NCI-H1417 treated with DMSO at 0.1 percent for 48 hours (cell line): ENCODE measurements at regions not wholly inside any gene's neighbourhood (a gene's known extent, or its start where the extent isn't known, plus 50 kb on each side); places are given as distances from the start of the nearest gene placed in this dataset.
"Not testable (repeated sequence)": the region's sequence is repeated elsewhere in the genome, so short reads cannot be mapped to it uniquely, and the experiment has no call there.

Source experiments
- DNase-seq: peaks from one replicate; lab custom pipeline; 2025; lab: John Stamatoyannopoulos, UW

DNA sequence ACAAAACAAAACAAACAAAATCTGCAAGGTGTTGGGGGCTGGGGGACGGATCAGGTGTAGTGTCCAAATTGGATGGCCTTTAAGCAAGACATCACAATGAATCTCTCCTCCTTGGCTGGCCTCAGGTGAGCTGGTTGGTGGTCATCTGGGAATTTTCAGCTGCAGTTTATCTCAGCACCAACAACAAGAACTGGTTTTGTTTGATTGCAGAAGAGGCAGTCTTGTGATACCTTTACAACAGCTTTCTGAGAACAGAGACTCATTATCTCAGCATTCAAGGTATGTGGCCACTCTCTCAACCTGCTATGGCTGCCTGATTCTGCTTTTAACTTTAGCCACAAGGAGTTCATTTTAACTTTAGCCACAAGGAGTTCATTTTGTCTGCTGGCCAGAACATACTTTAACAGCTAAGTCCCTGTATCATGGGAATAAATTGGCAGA is 1543.4 kb downstream of the EFNA5 start:
- DNase-seq: no peak

DNA sequence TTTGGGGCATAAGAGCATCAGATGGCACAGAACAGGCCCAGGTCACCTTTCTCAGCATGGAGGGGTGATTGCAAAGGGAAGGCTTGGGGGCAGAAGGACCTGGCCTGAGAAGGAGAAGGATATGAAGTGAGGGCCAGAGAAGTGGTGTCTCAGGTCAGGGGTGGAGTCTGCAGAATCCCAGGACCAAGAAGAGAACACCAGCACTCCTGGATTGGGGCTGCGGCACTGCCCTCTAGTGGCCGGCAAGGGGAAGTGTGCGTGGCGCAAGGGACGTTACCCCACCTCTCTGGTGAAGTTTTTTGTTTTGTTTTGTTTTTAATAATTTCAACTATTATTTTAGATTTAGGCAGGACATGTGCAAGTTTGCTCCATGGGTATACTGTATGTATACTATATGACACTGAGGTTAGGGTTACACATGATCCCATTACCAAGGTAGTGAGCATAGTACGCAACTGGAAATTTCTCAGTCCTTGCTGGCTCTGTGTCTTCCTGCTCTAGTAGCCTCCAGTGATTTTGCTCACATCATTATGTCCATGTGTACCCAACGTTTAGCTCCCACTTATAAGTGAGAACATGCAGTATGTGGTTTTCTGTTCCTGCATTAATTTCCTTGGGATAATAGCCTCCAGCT is 1548.6 kb downstream of the EFNA5 start:
- DNase-seq: no peak

DNA sequence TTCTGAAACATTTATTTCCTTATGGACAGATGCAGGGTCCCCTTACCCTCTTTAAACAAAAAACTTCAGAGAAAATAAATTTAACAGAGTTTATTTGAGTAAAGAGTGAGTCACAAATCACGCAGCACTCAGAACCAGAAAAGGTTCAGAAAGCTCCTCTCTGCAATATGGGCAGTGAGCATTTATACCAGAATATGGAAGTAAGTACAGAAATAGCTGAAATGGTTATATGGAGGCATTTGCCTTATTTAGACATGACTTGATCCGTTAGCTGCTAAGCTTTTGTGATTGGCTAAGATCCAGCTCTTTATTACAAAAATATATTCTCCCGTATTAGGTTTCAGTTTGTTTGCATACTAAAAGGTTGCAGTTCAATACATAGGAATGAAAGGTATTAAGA is 1554.1 kb downstream of the EFNA5 start:
- DNase-seq: no peak

DNA sequence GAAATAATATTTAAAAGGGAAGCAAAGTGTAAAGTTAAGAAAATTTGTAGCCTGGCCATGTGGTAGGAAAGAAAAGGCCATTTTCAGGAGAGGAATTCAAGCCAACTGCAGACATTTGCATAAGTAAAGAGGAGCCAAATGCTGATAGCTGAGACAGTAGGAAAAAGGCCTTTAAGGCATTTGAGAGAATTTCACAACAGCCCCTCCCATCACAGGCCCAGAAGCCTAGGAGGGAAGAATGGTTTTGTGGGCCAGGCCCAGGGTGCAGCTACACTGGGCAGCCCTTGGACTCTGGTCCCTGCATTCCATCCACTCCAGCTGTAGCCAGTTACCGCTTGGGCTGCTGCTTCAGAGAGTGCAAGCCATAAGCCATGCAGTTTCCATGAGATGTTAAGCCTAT is 1556.8 kb downstream of the EFNA5 start:
- no peak for DNase-seq

DNA sequence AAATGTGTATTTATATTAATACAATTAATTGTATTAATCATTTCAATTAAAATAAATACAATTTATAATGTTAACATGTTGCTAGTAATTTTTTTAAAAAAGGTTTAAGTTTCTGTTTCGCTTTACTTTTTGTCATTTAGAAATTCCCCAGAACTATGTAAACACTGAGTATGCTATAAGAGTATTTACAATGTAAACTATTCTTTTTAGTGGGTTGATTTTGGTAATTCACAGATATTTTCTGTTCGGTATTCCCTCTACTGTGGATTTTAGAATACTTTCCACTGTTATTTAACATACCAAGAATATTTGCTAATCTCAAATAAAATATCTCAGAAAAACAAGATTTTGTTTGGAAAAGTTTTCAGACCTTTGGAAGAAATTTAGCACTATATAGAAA is 1564.4 kb downstream of the EFNA5 start:
- DNase-seq: no peak

DNA sequence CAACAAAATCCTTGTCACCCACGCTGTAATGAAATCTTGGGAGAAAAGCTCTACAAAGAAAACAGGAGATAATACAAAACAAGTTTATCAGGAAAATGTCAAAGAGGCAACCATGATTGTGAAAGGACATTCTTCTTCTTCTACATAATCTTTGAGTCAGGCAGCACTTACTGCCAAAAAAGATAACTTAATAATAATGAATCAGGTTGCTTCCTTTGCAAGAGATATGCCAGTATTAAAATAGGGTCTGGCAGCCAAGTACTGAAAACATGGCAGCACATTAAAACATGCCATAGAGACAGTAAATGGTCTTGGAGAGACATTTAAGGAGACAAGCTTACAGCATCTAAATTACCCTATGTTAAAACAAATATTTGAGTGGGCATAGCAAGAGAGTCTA is 1573.4 kb downstream of the EFNA5 start:
- DNase-seq: no peak

DNA sequence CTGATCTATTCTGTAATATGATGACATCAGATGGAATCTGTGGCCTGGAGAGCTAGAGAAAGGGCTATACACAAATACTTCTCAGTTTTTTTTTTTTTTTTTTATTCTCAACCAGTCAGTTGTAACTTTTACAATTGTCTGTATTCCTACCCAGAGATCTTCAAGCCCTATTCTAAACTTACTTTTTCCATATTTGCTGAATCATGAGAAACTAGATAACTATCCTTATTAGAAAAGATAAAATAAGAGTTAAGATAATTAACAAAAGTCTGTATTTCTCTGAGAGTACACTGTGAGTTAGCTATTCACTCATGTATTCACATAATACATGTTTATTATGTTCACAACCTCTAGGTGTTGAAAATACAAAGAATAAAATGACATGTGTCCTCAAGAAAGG is 1575.9 kb downstream of the EFNA5 start:
- DNase-seq: no peak

DNA sequence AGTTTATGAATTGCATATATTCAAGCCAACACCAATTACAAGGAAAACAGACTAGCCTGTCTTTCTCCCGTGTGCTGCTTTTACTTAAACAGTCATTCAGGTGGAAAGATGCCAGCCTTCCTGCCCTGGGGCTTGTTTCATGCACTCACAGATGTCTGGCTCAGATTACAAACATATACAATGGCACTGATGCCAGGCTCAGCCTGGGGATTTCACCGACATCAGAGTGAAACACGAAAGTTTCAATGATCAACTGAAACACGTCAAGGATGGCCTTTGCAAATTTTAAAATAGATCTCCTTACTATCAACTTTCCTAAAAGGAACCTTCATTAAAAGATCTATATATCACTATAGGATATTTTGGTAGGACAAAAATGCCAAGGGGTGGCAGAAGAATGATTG is 1576.5 kb downstream of the EFNA5 start:
- DNase-seq: peak; percentile 60

DNA sequence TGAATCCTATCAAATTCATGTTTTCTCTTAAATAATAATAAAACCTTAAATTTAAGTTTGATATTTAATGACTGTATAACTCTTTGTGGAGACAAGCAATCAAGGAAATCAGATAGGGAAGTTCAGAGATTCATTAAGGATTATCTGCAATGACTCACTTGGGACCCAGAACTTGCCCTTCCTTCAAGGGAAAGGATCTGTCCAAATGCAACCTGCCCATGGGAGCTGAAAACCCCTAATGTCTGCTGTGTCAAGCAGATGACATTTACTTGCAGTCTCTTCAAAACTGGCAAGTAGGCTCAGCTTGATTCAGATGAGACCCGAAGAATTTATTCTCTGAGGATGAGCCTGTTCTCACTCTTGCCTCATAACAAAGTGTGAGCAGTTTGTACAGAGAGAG is 1577.6 kb downstream of the EFNA5 start:
- DNase-seq: no peak

DNA sequence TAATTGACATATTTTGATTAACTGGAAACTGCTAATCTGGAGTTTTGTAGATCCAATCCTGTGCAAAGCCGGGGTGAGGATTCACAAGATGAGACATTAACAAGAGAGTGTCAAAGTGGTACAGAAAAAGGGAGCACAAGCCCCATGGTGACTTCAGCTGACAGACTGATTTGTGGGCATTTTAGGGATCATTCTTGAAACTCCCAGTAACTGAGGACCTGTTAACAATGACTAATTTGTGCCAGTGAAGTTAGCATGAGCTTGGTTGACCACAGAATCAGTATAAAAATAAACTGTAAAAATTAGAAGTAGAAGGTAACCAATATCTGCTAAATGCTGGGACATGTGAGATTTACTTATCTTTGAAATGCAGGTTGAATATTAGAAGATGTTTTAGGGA is 1578.3 kb downstream of the EFNA5 start:
- no peak for DNase-seq

DNA sequence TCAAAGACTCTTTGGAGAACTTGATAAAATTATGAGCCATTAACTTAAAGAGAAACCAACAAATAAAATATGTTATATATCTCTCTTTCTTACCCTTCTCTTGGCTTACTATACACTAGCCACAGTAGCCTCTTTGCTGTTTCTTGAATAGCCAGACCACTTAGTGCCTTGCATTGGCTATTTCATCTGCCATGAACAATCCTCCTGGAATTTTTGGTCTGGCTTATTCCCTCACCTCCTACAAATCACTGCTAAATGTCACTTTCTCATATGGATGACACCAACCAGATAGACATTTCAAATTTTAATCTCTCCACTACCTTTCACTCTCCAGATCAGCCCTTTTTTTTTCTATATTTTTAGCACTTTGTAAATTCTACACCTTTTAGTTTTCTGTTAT is 1581.7 kb downstream of the EFNA5 start:
- no peak for DNase-seq

DNA sequence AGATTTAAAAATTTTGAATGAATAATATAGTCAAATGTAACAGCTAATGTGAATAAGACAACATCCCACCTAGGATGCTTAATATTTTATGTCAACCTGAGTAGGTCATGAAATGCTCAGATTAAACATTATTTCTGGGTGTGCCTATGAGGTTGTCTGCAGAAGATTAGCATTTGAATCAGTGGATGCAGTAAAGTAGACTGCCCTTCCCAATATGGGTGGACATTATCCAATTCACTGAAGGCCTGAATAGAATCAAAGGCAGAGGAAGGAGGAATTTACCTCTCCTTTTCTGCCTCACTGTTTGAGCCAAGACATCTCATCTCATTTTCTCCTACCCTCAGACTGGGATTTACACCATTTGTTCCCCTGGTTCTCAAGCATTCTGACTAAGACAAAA is 1582.3 kb downstream of the EFNA5 start:
- no peak for DNase-seq

DNA sequence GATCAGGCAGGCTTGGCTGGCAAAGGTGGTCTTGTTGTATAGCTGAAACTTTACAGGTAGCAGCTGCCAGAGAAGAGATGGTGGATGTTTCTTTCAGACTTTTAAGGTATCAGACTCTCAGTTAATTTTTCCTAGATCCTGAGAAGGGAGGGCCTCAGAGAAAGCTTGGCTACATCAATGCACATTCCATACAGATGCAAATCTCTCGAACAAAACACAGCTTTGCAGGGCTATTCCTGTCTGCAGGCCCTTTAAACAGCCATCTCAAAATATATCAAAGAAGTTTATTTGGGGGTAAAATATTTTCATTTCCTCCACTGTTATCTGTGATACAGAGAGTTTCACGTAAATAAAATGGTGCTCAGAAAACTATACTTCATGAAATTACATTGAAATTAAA is 1584.4 kb downstream of the EFNA5 start:
- DNase-seq: no peak

DNA sequence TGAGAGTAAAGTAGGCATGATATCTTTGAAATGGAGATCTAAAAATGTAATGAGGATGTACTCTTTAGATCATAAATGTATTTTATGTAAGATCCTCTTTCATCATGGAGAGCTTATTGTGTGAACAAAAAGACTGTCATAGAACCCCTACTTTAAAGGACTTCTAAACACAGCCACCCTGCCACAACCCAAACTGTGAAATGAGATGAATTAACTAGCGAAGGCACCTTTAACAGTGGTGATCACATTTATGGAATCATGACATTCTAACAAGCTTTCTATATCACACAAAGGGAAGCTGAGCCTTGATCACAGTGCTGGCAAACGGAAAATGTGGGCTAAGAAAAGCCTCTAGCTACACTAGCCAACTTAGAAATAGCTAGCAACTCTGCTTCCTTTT is 1585.2 kb downstream of the EFNA5 start:
- no peak for DNase-seq

DNA sequence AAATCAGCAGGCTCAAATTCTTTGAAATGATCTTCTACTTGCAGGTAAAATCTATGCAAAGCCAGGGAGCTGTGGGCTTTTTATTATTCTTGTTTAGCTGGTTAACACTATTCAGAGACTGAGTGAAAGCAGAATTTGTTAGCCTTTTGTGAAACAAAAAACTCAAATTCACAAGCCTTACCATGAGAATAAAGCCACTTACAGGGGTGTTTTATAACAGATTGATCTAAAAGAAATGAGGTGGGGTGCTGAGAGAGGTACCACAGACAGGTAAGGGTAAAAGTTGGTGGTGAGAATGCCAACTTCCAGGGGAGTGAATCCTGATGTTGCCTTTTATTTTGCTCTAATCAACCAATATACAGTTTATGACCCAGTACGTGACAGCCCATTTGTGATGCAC is 1585.6 kb downstream of the EFNA5 start:
- DNase-seq: no peak

DNA sequence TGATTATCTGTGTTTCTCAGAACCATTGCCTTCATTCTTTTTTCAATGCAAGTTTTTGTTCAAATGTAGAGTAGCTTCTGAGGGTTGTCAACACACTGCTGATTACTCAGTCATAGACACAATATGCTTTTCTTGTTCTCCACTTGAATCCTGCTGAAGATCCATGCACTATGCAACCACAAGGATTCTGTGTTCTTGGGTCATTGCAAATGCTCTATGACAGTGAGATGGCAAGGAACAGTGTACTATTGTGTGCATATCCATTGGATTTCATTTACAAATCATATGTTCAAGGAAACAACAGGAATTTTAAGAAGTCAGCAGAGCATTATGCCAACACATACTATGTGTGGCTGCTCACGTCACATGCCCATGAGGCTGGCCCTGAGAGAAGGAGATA is 1590.2 kb downstream of the EFNA5 start:
- DNase-seq: no peak

DNA sequence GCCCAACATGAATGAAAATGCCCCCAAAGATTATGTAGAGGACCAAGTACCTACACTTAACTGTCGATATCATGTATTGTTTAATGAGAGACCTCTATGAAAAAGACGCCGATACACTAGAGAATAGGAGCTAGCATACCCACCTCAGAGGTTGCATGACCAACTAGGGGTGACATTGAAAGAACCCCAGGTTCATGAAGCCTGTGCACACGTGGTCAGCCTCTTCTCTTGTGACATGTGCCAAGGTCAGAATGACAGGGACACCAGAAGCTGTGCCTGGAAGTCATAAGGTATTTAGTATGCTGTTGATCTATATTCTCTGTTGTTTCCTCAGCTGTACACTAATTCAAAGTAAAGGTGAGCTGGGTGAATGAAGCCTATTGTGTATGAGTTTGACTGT is 1594.1 kb downstream of the EFNA5 start:
- DNase-seq: no peak

DNA sequence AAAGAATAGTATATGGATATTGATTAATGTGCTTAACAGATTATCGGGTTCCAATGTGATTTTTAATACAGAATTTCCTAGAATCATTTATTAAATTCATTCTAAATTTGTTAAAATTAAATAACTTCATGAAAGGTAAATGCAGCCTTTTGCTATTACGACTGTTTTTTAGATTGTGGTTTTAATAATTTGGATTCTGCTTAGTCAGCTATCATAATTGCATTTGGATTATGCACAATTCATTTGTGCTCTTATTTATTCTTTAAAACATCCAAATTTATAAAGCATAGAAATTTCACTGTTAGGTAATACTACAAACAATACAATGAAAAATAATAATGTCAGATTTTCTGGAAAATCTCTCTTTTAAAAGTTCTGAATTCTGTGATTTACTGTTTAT is 1598.5 kb downstream of the EFNA5 start:
- no peak for DNase-seq

DNA sequence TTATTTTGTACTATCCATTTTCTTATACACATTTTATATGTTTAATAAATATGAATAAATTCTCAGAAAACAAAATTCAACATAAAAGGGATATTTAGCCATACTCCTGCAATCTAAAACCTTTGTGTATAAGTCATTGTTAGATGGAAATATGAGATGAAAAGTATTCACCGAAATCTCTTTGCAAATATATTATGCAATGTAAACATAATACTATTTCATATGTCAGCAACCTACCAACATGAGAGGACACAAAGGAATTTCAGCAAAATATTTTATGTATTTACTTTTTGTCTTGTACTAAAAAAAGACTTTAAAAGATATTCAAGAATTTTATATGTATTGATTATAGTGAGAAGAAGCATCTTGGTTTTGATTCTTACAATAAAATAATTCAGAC is 1623.4 kb downstream of the EFNA5 start:
- no peak for DNase-seq

DNA sequence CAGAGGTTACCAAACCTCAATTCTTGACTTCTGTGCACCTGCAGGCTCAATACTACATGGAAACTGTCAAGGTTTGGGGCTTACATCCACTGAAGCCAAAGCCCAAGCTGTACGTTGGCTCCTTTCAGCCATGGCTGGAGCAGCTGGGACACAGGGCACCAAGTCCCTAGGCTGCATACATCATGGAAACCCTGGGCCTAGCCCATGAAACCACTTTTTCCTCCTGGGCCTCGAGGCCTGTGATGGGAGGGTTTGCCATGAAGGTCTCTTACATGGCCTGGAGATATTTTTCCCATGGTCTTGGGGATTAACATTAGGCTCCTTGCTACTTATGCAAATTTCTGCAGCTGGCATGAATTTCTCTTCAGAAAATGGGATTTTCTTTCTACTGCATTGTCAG is 1638.7 kb downstream of the EFNA5 start:
- not testable (repeated sequence) for DNase-seq

DNA sequence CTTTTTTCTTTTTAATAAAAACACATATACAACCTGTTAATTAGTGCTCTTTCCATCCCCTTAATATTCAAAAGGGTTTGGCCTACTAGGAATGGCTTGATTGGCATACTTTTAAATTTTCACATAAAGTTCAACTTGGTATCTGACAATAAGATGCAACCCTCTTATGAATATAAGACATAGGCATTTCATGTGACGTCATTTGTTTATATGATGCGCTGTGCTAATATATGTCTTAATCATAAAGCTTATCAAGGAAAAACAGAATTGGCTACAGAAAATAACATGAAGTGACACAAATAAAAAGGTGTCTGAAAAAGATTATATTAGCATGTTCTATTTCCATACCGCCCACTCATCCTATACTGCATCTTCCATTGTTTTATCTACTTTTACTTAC is 1642.4 kb downstream of the EFNA5 start:
- DNase-seq: no peak

DNA sequence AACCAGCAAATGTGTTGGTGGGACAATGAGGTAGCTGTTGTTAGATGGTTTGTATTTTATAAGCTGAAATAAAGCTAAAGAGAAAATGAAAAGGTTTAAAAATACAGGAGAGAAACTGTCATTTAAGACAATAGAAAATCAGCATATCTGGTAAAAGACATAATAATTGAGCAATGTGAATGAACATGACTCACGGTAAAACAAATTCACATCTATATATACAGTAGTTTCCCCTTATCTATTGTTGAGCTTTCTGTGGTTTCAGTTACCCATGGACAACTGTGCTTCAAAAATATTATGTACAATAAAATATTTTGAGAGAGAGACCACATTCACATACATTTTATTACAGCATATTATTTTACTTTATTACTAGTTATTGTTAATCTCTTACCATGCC is 1649.8 kb downstream of the EFNA5 start:
- no peak for DNase-seq

DNA sequence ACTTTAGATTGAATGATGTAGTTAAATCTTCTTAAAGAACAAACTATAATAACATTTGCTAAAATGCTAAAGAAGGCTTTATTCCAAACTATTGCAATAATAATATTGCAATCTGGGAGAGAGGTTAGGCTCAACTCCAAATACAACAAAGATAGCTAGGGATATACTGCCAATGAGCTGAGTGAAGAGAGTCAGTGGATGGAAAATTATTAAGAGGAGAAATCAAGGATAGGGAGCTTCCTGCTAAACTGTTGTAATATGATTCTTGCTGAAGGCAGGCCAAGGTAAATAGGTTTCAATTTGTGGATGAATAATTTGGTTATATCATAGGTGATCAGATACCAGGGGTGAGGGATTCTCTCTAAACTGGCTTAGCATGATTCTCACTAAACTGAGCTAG is 1651.5 kb downstream of the EFNA5 start:
- no peak for DNase-seq

DNA sequence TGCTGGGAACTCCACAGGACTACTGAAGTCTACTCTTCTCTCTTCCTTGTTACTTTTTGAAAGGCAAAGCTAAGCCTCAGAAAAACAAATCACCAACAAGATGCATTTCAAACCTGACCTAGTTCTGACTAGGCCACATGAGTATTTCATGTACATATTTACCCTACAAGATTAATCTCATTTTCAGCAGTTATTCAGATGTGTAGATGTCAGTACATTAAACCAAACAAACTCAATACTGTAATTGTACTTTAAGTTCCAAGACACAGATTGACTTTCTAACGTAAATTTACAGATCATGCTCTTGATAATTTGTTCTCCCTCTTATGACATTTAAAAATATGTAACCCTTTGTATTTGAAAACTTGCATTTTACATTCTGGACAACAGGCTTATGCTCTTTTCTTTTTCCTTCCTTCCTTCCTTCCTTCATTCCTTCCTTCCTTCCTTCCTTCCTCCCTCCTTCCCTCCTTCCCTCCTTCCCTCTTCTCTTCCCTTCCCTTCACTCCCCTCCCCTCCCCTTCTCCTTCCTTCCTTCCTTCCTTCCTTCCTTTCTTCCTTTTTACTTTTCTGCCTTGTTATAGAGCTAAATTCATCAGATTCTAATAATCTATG is 1653.4 kb downstream of the EFNA5 start:
- DNase-seq: no peak
